ENCODE measurements at regions not wholly inside any gene's neighbourhood (a gene's known extent, or its start where the extent isn't known, plus 50 kb on each side); places are given as distances from the start of the nearest gene placed in this dataset.

DNA sequence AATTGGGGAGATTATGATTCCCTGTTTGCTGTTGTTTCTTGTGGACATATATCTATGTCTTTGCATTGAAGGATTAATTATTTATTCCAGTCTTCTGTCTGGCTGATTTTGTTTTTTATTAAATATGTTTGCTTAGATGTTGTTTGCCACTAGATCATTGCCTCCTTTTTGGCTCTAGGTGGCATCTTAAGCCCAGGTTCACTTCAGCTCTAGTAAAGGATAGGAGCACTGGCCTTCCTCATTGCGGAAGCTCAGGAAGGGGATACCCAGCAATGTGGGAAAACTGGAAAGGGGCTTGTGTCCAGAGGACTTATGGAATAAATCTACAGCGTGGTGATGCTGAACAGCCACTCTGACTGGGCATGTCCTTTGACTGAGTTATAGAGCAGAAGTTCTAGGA lies 821.6 kb downstream of the PDCD6IP start:
- no peak overlapping the region for H3K27ac ChIP-seq
- no peak for DNase-seq (ENCODE audit: low spot score)
- TF ChIP-seq, protein P1, sequence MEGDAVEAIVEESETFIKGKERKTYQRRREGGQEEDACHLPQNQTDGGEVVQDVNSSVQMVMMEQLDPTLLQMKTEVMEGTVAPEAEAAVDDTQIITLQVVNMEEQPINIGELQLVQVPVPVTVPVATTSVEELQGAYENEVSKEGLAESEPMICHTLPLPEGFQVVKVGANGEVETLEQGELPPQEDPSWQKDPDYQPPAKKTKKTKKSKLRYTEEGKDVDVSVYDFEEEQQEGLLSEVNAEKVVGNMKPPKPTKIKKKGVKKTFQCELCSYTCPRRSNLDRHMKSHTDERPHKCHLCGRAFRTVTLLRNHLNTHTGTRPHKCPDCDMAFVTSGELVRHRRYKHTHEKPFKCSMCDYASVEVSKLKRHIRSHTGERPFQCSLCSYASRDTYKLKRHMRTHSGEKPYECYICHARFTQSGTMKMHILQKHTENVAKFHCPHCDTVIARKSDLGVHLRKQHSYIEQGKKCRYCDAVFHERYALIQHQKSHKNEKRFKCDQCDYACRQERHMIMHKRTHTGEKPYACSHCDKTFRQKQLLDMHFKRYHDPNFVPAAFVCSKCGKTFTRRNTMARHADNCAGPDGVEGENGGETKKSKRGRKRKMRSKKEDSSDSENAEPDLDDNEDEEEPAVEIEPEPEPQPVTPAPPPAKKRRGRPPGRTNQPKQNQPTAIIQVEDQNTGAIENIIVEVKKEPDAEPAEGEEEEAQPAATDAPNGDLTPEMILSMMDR (IDR thresholded peaks at IDR 0.05) = no peak
- no peak overlapping the region for H3K4me3 ChIP-seq

DNA sequence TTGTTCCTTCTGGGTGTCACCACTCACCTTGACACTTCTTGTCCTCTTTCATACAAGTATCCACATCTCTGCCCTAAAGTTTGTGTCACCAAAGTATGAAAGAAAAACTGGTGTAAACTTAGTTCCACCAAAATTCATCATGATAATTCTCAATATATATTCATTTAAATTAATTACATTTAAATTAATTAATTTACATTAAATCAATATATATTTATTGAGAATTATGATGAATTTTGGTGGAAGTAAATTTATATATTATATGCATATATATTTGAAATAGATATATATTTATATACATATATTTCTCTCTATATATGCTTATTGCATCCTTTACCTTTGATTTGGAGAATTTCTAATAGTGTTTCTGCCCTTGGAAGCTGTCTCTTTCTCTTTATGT lies 828.3 kb downstream of the PDCD6IP start:
- no peak overlapping the region for H3K27ac ChIP-seq
- no peak for DNase-seq (ENCODE audit: low spot score)
- TF ChIP-seq, protein P1 (IDR thresholded peaks at IDR 0.05) = no peak
- no peak overlapping the region for H3K4me3 ChIP-seq

DNA sequence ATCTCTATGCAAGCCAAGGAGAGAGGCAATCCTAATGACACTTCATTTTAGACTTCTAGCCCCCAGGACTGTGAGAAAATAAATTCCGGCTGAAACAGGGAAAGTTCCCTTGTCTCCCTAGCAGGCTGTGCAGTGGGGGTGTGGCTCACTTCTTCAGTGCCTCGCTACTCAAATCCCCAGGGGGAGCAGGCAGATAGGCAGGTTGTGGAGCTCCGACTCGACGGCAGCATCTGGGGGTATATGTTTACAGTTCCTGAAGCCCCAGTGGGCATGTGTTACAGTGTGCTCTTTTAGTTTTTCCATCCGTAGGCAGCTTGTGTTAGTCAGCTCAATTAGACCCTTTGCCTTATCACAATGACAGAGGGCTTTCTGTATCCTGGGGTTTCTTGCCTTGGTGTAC lies 836.5 kb downstream of the PDCD6IP start:
- TF ChIP-seq, protein P1 (IDR thresholded peaks at IDR 0.05) = no peak
- DNase-seq (ENCODE audit: low spot score) = no peak
- Histone ChIP-seq H3K4me3 (no peak overlapping the region), H3K27ac (no peak overlapping the region)

DNA sequence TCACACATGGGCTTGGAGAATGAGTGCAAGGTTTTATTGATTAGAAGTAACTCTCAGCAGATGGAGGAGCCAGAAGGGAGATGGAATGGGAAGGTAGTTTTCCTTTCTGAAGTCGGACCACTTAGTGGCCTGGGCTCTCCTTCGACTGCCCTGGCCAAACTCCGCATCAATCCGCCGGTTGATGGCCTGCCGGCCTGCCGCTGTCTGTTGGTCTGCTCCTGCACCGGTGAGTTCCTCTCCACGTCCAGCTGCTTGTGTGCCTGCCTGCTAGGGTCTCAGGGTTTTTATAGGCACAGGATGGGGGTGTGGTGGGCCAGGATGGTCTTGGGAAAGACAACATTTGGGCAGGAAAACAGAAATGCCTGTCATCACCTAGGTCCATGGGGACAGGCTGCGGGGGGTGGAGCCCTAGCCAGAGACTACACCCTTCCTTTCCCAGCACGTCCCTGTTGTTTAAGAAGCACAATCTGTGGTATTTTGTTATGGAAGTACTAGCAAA lies 837.0 kb downstream of the PDCD6IP start:
- no peak for DNase-seq (ENCODE audit: low spot score)
- no peak overlapping the region for H3K27ac ChIP-seq
- TF ChIP-seq, protein P1 (IDR thresholded peaks at IDR 0.05) = no peak
- H3K4me3 ChIP-seq = no peak overlapping the region

DNA sequence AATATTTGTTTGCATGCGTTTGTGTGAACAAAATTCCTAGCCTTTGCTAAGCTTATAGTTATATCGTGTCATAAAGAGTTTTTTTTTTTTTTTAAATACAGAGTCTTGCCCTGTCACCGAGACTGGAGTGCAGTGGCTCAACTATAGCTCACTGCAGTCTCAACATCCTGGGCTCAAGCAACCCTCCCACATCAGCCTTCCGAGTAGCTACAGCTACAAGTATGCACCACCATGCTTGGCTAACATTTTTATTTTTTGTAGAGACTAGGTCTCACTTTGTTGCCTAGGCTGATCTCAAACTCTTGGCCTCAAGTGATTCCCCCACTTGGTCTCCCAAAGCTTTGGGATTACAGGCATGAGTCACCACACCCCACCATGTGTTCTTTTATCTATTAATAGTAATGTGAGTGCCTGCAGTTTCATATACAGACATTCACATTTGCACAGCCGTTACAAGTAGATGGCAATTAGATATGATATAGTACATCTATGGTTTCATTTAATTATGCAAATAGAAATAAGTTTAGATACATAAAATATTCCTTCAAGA lies 848.6 kb downstream of the PDCD6IP start:
- no peak for DNase-seq (ENCODE audit: low spot score)
- no peak overlapping the region for H3K27ac ChIP-seq
- no peak overlapping the region for H3K4me3 ChIP-seq
- TF ChIP-seq, protein P1 (IDR thresholded peaks at IDR 0.05) = no peak

DNA sequence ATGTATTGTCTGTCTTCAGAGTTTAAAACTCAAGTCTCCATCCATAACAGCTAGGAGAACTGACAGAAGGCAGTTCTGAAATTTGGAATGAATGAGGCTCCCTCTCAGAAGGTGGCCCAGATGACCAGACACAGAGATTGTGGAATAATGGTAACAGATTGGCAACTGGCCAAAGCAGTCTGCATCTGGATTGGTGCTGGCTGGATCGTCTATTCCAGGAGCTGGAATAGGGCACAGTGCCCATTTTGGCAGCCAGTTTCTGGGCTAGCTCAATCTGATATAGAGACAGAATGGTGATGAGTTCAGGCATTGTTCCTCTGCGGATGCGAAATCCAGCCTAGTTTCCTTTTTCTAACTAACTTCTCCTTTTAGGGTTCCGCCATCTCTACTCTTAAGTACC lies 851.7 kb downstream of the PDCD6IP start:
- TF ChIP-seq, protein P1 (IDR thresholded peaks at IDR 0.05) = no peak
- DNase-seq (ENCODE audit: low spot score) = no peak
- no peak overlapping the region for H3K27ac ChIP-seq
- H3K4me3 ChIP-seq = no peak overlapping the region

DNA sequence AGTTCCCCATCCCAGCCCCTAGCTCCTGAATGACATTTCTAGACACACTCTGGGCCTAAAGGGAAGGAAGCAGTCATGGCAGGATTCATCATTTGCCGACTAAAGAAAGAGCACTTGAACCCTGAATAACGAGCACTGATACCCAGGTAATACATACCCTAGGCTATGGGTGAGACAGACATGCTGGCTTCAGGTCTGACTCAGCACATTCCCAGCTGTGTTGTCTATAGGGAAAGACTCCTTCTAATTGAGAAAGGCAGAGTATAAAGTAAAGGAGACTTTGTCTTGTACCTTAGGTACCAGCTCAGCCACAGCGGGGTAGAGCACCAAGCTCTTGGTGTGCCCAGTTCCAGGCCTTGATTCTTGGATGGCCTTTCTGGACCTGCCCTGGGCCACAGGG lies 870.5 kb downstream of the PDCD6IP start:
- Histone ChIP-seq H3K4me3 (no peak overlapping the region), H3K27ac (no peak overlapping the region)
- no peak for DNase-seq (ENCODE audit: low spot score)
- TF ChIP-seq, protein P1 (IDR thresholded peaks at IDR 0.05) = no peak
